Bronchial epithelial cell (primary cell): ENCODE measurements at regions not wholly inside any gene's neighbourhood (a gene's known extent, or its start where the extent isn't known, plus 50 kb on each side); places are given as distances from the start of the nearest gene placed in this dataset.
A peak's percentile ranks its signal among the peaks of the same experiment; 100 is the strongest.

Source experiments
- DNase-seq: peaks from one replicate; pipeline ENCODE4 v3.0.0-alpha.2; 2010; ENCODE audit warnings: low read depth
- FAIRE-seq: peaks from 2 replicates; lab custom pipeline; 2011; peaks lifted over from hg19 to GRCh38; lab: Jason Lieb, UNC
- H3K27me3 ChIP-seq: 2 replicates; pipeline ENCODE4 v1.5.1; 2011; ENCODE audit warnings: low read length; ENCODE audit not compliant: control insufficient read depth, insufficient read depth
- H3K36me3 ChIP-seq: 2 replicates; pipeline ENCODE4 v1.5.1; 2011; ENCODE audit warnings: low read length; ENCODE audit not compliant: control insufficient read depth, insufficient read depth
- H3K4me3 ChIP-seq: 2 replicates; pipeline ENCODE4 v1.5.1; 2011; ENCODE audit warnings: mild to moderate bottlenecking, low read depth, low read length, control low read depth
- TF ChIP-seq, protein P1 (sequence below): IDR thresholded peaks from 2 replicates; pipeline ENCODE4 v1.5.1; 2011; ENCODE audit warnings: mild to moderate bottlenecking, moderate library complexity, low read length, control low read depth, inconsistent platforms; ENCODE audit not compliant: insufficient read depth, severe bottlenecking

DNA sequence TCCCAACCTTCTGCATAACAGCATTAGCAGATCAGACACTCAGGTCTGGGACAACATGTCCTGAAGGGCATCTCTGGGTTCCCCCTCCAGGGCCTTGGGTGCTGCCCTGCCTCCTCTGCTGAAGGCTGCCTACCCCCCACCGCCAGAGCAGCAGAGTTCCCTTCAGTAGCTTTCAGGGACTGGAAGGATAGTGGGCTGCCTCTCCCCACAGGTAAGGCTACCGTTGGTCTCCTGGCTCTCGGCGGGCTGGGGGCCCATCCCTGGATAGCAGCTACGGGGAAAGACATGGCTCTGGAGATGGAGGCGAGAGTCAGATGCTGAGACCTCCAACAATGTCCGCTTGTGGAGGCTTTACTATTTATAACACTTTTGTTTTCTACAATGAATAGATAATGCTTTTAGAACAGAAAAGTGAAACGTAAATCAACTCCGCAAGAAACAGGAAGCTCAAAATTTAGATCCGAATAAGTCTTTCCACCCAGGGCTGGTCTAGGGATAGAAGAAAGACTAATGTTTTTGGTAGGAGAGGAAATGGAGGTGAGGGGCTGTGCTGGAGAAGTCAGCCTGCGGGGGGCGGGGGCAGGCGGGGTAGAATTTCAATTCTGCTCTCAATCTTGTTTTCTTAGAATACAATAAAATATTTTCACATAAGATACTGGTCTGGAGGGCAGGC is 58.4 kb downstream of the ARL4C start:
- no peak for FAIRE-seq
- no peak for DNase-seq
- Histone ChIP-seq H3K27me3 (no peaks in the 10 kb centered on the region), H3K4me3 (no peak overlapping the region), H3K36me3 (no peaks in the 10 kb centered on the region)
- TF ChIP-seq, protein P1, sequence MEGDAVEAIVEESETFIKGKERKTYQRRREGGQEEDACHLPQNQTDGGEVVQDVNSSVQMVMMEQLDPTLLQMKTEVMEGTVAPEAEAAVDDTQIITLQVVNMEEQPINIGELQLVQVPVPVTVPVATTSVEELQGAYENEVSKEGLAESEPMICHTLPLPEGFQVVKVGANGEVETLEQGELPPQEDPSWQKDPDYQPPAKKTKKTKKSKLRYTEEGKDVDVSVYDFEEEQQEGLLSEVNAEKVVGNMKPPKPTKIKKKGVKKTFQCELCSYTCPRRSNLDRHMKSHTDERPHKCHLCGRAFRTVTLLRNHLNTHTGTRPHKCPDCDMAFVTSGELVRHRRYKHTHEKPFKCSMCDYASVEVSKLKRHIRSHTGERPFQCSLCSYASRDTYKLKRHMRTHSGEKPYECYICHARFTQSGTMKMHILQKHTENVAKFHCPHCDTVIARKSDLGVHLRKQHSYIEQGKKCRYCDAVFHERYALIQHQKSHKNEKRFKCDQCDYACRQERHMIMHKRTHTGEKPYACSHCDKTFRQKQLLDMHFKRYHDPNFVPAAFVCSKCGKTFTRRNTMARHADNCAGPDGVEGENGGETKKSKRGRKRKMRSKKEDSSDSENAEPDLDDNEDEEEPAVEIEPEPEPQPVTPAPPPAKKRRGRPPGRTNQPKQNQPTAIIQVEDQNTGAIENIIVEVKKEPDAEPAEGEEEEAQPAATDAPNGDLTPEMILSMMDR = no peak

GRCh38 chr2:234437642-234438304 is 59.1 kb downstream of the ARL4C start:
- TF ChIP-seq, protein P1 = no peak
- peak; percentile 63 for DNase-seq
- Histone ChIP-seq H3K36me3 (no peaks in the 10 kb centered on the region), H3K4me3 (no peak overlapping the region), H3K27me3 (no peaks in the 10 kb centered on the region)
- FAIRE-seq = peak; percentile 18

GRCh38 chr2:234436482-234436837 is 60.4 kb downstream of the ARL4C start:
- FAIRE-seq (no peak), DNase-seq (no peak)
- no peaks in the 10 kb centered on the region for H3K36me3 ChIP-seq
- no peak overlapping the region for H3K4me3 ChIP-seq
- TF ChIP-seq, protein P1 = no peak
- no peaks in the 10 kb centered on the region for H3K27me3 ChIP-seq

DNA sequence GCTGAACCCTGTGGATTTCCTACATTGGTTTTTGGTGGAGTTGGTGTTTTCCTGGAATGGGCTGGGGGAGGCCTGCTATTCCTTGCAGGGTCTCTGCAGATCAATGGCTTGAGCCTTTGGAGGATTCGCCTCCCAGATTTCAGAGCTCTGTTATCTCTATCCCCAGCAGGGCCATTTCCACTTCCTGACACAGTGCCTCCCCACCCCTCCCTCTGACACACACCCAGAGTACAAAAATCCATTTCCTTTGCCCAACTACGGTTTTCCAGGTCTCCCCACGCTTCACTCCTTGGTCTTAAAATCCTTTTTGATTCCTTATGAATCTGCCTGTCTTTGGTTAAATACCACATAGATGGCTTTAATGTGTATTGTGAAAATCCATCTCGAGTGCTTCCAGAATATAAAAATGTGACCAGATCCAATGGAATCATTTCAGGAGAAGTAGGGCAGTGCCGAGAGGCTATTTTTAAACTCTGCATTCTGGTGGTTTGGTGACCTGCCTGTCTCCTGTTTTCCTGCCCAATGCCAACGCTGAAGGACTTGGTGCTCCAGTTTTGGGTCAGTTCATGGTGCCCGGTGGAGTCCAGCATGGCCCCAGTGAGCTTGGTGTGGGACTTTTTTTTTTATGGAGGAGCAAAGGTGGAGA is 60.9 kb downstream of the ARL4C start:
- no peak for FAIRE-seq
- Histone ChIP-seq H3K4me3 (no peak overlapping the region), H3K36me3 (no peaks in the 10 kb centered on the region), H3K27me3 (no peaks in the 10 kb centered on the region)
- no peak for DNase-seq
- TF ChIP-seq, protein P1 = no peak

- no peak for DNase-seq
- H3K4me3 ChIP-seq = no peak overlapping the region
- FAIRE-seq = no peak
- TF ChIP-seq, protein P1 = no peak
- no peaks in the 10 kb centered on the region for H3K36me3 ChIP-seq
- no peaks in the 10 kb centered on the region for H3K27me3 ChIP-seq
Measured at GRCh38 chr2:234433201-234433600, 63.7 kb downstream of the ARL4C start.
